GM18907 (cell line): ENCODE measurements at regions not wholly inside any gene's neighbourhood (a gene's known extent, or its start where the extent isn't known, plus 50 kb on each side); places are given as distances from the start of the nearest gene placed in this dataset.
"Not testable (repeated sequence)": the region's sequence is repeated elsewhere in the genome, so short reads cannot be mapped to it uniquely, and the experiment has no call there.

Source experiments
- ATAC-seq: cut with Tn5 transposase; IDR thresholded peaks from one replicate; pipeline ENCODE4 v1.9.1; 2021; ENCODE audit warnings: mild to moderate bottlenecking, moderate library complexity; ENCODE audit not compliant: unreplicated experiment

GRCh38 chr11:29190313-29190712, 826.5 kb downstream of the KCNA4 start:
- ATAC-seq, result no peak

GRCh38 chr11:29187215-29187614, 829.6 kb downstream of the KCNA4 start:
- no peak for ATAC-seq

GRCh38 chr11:29184939-29185890, 831.6 kb downstream of the KCNA4 start:
- ATAC-seq, result no peak

- ATAC-seq, result no peak
These were observed 833.5 kb downstream of the KCNA4 start for GRCh38 chr11:29183301-29183700.

GRCh38 chr11:29173660-29174062, 843.2 kb downstream of the KCNA4 start:
- no peak for ATAC-seq

GRCh38 chr11:29171360-29171950, 845.4 kb downstream of the KCNA4 start:
- ATAC-seq, result no peak

- ATAC-seq, result no peak
These were observed 850.5 kb downstream of the KCNA4 start for GRCh38 chr11:29166306-29166705.

- ATAC-seq, result no peak
These were observed 853.6 kb downstream of the KCNA4 start for GRCh38 chr11:29163231-29163630.

- no peak for ATAC-seq
These were observed 854.3 kb downstream of the KCNA4 start for GRCh38 chr11:29162491-29162890.

GRCh38 chr11:29161191-29161590, 855.6 kb downstream of the KCNA4 start:
- ATAC-seq, result no peak

GRCh38 chr11:29159552-29160465, 857.0 kb downstream of the KCNA4 start:
- peak; percentile 90 for ATAC-seq

- no peak for ATAC-seq
These were observed 863.8 kb downstream of the KCNA4 start for GRCh38 chr11:29153078-29153477.

- ATAC-seq, result not testable (repeated sequence)
These were observed 874.3 kb downstream of the KCNA4 start for GRCh38 chr11:29142573-29142972.

GRCh38 chr11:29135504-29135903, 881.3 kb downstream of the KCNA4 start:
- no peak for ATAC-seq

GRCh38 chr11:29131055-29131454, 885.8 kb downstream of the KCNA4 start:
- no peak for ATAC-seq

- ATAC-seq, result no peak
These were observed 887.0 kb downstream of the KCNA4 start for GRCh38 chr11:29129844-29130243.

- ATAC-seq, result no peak
These were observed 889.4 kb downstream of the KCNA4 start for GRCh38 chr11:29127461-29127860.

GRCh38 chr11:29125606-29126005, 891.2 kb downstream of the KCNA4 start:
- ATAC-seq, result no peak

- ATAC-seq, result no peak
These were observed 892.4 kb downstream of the KCNA4 start for GRCh38 chr11:29124470-29124869.

GRCh38 chr11:29119707-29120618, 896.9 kb downstream of the KCNA4 start:
- no peak for ATAC-seq
